PC-3 (cell line): ENCODE measurements at regions not wholly inside any gene's neighbourhood (a gene's known extent, or its start where the extent isn't known, plus 50 kb on each side); places are given as distances from the start of the nearest gene placed in this dataset.

Experiments
- CTCF ChIP-seq: fragments of 300-600 bp; sonication (generic); conservative IDR thresholded peaks from 2 replicates; pipeline ENCODE4 v1.5.1; 2017; ENCODE audit warnings: antibody characterized with exemption, low read depth, mild to moderate bottlenecking, low read length
- EZH2 ChIP-seq: fragments of 300-600 bp; sonication (generic); IDR thresholded peaks from one replicate; pipeline ENCODE4 v1.6.1; 2017; ENCODE audit warnings: antibody characterized with exemption, mild to moderate bottlenecking, low read length; ENCODE audit not compliant: unreplicated experiment

- TF ChIP-seq CTCF (no peak), EZH2 (no peak)
Measured at GRCh38 chr1:29397256-29397590, 160.9 kb downstream of the PTPRU start.
